Activated CD4-positive, alpha-beta T cell treated with anti-CD3 and anti-CD28 coated beads, Interleukin-2, amount 50 U/mL, for 16 hours (primary cell): ENCODE measurements at regions not wholly inside any gene's neighbourhood (a gene's known extent, or its start where the extent isn't known, plus 50 kb on each side); places are given as distances from the start of the nearest gene placed in this dataset.
"Not testable (repeated sequence)": the region's sequence is repeated elsewhere in the genome, so short reads cannot be mapped to it uniquely, and the experiment has no call there.

ENCODE experiments used
- DNase-seq: peaks from one replicate; pipeline ENCODE4 v3.0.0-alpha.2; 2020

GRCh38 chr13:22871231-22871630 is 309.5 kb upstream of the SGCG start:
- no peak for DNase-seq

DNA sequence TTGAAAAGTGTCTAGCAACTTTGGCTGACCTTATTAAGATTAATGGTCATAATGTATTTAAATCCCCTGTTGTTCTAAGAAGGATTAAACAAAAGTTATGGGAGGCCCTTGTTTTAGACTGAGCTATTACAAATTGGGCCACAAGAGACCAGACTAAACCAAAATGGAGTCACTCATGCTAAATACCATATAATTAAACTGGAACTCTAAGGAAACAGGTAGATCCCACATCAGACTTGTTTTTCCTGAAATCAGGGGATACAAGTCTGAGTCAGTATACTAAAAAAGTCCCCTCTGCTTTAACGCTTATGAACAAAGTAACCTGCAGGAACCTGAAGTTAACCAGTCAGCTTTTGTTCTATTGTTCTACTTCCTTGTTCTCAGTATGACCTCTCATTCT is 305.9 kb upstream of the SGCG start:
- DNase-seq, result no peak

- no peak for DNase-seq
Observed at GRCh38 chr13:22877421-22877820, 303.4 kb upstream of the SGCG start.

- no peak for DNase-seq
Observed at GRCh38 chr13:22880741-22881720, 299.7 kb upstream of the SGCG start.

DNA sequence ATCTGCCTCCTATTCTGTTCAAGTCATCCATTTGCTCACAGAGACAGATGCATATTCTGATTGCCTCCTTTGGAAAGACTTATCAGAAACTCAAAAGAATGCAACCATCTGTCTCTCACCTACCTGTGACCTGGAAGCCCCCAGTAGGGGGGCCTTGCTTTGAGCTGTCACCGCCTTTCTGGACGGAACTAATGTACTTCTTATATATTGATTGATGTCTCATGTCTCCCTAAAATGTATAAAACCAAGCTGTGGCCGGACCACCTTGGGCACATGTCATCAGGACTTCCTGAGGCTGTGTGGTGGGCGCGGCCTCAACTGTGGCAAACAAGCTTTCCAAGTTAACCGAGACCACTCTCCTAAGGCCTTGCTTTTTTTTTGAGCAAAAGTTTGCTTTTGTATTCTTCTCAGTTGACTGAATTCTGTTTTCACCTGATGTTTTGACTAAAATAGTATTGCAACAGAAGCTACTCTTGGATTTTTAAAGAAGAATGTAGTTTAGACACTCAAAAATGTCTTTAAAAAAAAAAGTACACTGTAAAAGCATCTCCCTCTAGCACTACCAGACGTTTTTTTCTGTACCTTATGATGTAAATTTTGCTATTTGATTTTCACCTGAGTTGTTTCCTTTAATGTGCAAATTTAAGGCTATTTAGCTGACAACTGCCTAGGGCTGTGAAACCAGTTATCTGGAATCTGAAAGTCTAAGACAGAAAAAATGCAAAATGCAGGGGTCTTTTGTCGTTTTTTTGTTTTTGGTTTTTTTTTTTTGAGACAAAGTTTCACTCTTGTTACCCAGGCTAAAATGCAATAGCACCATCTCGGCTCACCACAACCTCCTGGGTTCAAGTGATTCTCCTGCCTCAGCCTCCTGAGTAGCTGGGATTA is 298.8 kb upstream of the SGCG start:
- not testable (repeated sequence) for DNase-seq

GRCh38 chr13:22883262-22883840 is 297.4 kb upstream of the SGCG start:
- DNase-seq, result no peak

- no peak for DNase-seq
Observed at GRCh38 chr13:22883956-22884355, 296.8 kb upstream of the SGCG start.

DNA sequence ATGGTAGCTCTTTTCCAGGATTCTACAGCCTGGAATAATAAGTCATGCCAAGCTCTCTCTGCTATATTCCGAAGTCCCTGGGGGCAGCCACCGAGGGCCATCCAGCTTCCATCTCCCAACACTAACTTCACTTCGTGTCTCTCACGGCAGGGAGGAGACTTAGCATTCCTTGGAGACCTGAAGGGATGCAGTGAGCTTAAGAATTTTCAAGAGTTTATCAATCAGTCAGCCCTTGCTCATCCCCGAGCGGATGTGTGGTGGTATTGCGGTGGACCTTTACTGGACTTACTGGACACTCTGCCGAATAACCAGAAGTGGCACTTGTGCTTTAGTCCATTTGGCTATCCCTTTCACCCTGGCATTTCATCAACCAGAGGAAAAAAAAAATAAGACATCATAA is 294.7 kb upstream of the SGCG start:
- DNase-seq, result not testable (repeated sequence)

DNA sequence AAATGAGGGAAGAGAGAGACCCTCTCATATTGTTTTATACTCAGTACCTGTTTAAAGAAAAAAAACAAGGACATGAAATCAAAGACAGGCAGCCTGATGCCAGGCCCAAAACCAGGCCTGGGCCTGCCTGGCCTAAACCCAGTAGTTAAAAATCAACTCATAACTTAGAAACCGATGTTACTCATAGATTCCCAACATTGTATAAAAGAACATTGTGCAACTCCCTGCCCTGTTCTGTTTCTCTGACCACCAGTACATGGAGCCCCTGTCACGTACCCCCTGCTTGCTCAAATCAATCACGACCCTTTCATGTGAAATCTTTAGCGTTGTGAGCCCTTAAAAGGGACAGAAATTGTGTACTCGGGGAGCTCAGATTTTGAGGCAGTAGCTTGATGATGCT is 291.4 kb upstream of the SGCG start:
- not testable (repeated sequence) for DNase-seq

GRCh38 chr13:22893204-22893603 is 287.6 kb upstream of the SGCG start:
- no peak for DNase-seq

DNA sequence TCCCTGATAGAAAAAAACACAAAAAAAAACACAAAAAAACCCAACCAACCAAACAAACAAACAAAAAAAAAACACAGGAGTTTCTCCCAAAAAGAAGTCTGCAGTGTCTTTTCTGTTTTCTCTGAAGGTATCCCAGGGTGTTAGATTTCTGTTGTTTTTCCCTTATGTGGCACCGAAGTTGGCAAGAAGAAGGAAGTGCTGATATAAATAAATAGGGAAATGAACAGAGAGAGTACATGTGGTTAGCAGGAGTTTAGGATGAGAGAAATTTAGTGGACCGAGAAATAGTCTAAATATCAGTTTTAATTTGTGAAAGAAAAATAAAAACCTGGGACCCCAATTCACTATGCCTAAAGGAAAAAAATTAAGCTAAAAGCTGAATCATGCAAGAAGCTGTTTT is 287.0 kb upstream of the SGCG start:
- DNase-seq, result no peak

DNA sequence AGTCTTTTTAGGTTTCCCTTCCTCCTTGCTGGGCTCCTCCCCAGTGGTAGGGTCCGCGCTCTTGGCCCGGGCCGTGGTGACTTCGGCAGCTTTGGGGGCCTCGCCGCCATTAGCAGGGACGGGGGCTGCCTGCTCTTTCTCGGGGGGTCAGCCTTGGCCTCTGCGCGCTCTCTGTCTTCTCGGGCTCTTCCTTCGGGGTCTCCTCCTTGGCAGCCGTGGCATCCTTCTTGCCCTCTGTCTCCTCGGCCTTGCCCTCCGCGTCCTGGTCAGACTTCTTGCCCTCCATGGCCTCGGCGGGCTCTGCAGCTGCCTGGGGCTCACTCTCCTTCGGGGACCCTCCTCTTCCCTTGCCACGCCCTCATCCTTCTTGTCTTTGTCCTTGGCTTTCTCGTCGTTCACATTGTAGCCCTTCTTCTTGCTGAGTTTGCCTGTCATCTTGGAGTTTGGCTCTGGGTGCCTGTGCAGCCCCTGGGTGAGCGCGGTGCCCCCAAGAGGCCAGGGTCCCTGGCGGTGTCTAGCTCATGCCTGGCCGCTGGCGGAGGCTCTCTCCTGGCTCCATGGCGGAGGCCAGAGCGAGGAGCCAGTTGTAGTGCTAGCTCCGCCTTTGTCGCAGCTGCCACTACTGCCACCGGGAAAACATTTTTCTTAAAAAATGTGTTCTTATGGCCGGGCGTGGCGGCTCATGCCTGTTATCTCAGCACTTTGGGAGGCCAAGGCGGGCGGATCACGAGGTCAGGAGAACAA is 283.0 kb upstream of the SGCG start:
- no peak for DNase-seq

GRCh38 chr13:22900416-22900951 is 280.3 kb upstream of the SGCG start:
- DNase-seq, result not testable (repeated sequence)

GRCh38 chr13:22903301-22903700 is 277.5 kb upstream of the SGCG start:
- no peak for DNase-seq

DNA sequence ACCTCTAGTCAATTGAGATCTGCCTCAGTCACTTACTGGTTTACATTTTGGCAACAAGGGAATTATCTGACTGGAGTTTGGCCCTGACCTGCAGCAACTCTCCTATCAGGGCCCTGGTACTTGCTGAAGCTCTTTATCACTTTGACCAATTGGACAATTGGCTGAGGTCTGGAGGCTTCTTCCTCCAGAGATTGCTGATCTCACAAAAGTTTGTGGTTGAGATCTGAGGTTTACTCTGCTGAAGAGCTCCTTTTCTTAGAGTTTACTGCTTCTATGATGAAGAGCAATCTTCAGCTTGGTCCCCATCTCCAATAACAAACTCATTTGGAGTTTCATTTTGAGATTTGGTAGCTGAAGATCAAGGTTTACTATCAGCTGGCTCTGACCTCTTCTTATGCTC is 276.9 kb upstream of the SGCG start:
- no peak for DNase-seq

DNA sequence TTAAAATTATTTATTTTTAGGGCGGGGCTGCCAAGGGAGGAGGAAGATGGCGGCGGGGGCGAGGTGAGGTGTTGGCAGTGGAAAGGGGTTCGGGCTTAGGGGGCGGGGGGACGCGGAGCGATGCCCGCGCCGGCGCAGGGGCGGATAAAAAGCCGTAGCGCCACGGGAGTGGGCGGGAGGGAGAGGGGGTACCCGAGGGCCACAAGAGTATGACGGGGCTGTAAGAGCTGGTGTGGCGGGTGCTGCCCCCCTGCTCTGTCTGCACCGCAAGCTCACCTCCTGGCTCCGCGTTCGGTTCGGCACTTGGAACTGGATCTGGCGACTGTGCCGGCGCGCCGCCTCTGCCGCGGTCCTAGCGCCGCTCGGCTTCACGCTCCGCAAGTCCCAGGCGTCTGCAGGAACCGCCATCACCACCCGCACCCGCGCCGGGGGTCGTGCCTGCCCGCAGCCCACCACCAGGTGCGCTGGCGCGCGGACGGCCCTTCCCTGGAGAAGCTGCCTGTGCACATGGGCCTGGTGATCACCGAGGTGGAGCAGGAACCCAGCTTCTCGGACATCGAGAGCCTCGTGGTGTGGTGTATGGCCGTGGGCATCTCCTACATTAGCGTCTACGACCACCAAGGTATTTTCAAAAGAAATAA is 265.2 kb upstream of the SGCG start:
- no peak for DNase-seq

GRCh38 chr13:22916276-22916675 is 264.5 kb upstream of the SGCG start:
- DNase-seq, result not testable (repeated sequence)

DNA sequence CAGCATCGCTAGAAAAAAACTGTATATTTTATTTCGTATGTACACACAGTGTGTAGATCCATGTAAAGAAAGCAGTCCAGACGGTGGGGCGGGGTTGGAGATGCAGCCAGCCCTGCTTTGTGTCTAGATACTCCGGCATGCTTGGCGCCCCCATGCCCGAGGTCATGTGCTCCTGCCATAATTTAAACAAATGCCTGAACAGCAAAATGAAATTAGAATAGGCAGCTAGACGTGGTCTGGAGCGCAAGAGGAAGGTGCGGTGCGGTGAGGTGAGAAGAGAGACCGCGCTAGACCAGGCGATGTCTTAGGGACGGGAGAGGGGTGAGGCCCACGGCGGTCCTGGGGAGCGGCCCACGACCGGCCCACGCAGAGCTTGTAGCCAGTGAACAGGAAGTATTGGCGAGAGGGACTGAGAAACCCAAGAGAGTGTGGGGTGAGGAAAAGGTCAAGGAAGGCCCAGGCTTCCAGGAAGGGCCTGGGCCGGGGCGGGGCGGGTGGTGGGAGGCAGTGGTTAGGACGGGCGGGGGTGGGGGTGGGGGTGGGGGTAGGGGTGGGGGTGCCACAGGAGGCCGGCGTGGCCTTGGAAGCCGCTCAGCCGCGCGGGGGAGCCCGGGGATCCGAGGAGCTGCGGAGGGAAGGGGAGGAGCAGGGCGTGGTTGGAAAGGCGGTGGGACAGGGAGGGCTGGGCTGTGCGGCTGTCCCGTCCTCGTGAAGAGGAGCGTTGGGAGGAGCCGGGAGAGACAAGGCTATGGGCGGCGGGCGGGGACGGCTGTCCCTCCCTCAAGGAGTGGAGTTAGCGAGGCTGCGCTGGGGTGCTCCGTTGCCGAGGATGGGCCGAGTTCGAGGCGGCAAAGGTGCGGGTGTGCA is 254.7 kb upstream of the SGCG start:
- no peak for DNase-seq

GRCh38 chr13:22926748-22927400 is 253.9 kb upstream of the SGCG start:
- DNase-seq, result no peak

DNA sequence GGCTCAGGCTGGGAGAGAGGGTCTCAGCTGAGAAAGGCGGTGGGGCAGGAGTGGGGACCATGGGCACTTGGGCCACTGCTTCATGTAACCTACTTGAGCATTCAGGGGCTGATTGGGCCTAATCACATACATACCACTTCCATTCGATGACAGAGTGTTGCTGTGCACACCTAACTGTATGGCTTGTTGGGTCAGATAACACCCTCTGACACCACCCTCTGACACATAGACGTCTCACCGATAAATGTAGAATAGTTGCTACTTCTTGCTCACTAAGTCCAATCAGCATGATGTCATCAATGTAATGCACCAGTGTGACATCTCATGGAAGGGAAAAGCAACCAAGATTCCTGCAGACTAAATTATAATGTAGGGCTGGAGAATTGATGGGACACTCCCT is 252.9 kb upstream of the SGCG start:
- DNase-seq, result not testable (repeated sequence)
